ENCODE measurements at regions not wholly inside any gene's neighbourhood (a gene's known extent, or its start where the extent isn't known, plus 50 kb on each side); places are given as distances from the start of the nearest gene placed in this dataset.

DNA sequence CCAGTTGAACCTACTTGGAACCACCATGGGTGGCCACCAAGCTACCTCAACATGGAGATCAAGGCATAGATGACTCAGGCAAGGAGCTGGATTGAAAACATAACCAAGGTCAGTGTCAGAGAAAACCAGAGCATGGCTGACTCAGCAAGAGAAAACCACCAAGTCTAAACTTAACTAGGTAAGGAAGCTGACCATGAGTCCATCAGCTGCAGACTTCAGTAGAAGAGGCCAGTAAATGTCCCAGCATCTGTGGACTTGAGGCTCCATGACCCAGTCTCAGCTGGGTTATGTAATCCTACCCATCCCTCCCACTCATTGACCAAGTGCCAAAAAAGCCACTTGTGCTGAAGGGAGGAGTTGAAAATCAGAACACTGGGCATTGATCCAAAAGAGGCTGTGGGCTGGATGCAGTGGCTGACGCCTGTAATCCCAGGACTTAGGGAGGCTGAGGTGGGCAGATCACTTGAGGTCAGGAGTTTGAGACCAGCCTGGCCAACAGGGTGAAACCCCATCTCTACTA lies 93.7 kb upstream of the CBLN4 start:
- Histone ChIP-seq H4K20me1 (ENCODE audit: control insufficient read depth, extremely low read depth, insufficient read depth, low read length) (no peaks in the 10 kb centered on the region), H3K9ac (ENCODE audit: insufficient read depth, low read length) (no peak overlapping the region), H3K79me2 (ENCODE audit: control insufficient read depth, insufficient read depth, low read length) (no peaks in the 10 kb centered on the region), H3K27ac (ENCODE audit: insufficient read depth, low read length) (no peak overlapping the region), H3K4me3 (replicated peaks in 1 of 4; ENCODE audit: control extremely low read depth in 1 of 4, insufficient read depth in 1 of 4, low read depth in 3 of 4, low read length in 4 of 4) (no peak overlapping the region), H3K36me3 (ENCODE audit: control insufficient read depth, insufficient read depth, low read length) (no peaks in the 10 kb centered on the region), H3K9me3 (ENCODE audit: control insufficient read depth, insufficient read depth, low read depth, low read length) (no peaks in the 10 kb centered on the region), H3K4me2 (ENCODE audit: extremely low read depth, insufficient read depth, low read length) (no peak overlapping the region), H3K27me3 (ENCODE audit: control insufficient read depth, insufficient read depth, low read length) (no peaks in the 10 kb centered on the region), H2AFZ (ENCODE audit: low read length) (no peak overlapping the region), H3K4me1 (ENCODE audit: control insufficient read depth, extremely low read depth, insufficient read depth, low read length) (no peaks in the 10 kb centered on the region)
- TF ChIP-seq EZH2 (IDR thresholded peaks at IDR 0.05; ENCODE audit: low read length, missing control alignments) (no peak), CTCF (conservative IDR thresholded peaks at IDR 0.05 in 1 of 2, IDR thresholded peaks at IDR 0.05 in 1 of 2; ENCODE audit: low read depth in 1 of 2, low read length in 2 of 2) (no peak)
- DNase-seq (ENCODE audit: low read depth in 2 of 2) = no peak

GRCh38 chr20:56111961-56112730 lies 106.8 kb upstream of the CBLN4 start:
- no peaks in the 10 kb centered on the region for H3K27me3 ChIP-seq (ENCODE audit: control insufficient read depth, insufficient read depth, low read length)
- H3K9me3 ChIP-seq (ENCODE audit: control insufficient read depth, insufficient read depth, low read depth, low read length) = no peaks in the 10 kb centered on the region
- no peak overlapping the region for H3K27ac ChIP-seq (ENCODE audit: insufficient read depth, low read length)
- no peak for DNase-seq (ENCODE audit: low read depth in 2 of 2)
- H3K4me3 ChIP-seq (replicated peaks in 1 of 4; ENCODE audit: control extremely low read depth in 1 of 4, insufficient read depth in 1 of 4, low read depth in 3 of 4, low read length in 4 of 4) = no peak overlapping the region
- H3K79me2 ChIP-seq (ENCODE audit: control insufficient read depth, insufficient read depth, low read length) = no peaks in the 10 kb centered on the region
- no peak overlapping the region for H3K9ac ChIP-seq (ENCODE audit: insufficient read depth, low read length)
- H3K4me1 ChIP-seq (ENCODE audit: control insufficient read depth, extremely low read depth, insufficient read depth, low read length) = no peaks in the 10 kb centered on the region
- H3K4me2 ChIP-seq (ENCODE audit: extremely low read depth, insufficient read depth, low read length) = no peak overlapping the region
- H4K20me1 ChIP-seq (ENCODE audit: control insufficient read depth, extremely low read depth, insufficient read depth, low read length) = no peaks in the 10 kb centered on the region
- no peaks in the 10 kb centered on the region for H3K36me3 ChIP-seq (ENCODE audit: control insufficient read depth, insufficient read depth, low read length)
- no peak overlapping the region for H2AFZ ChIP-seq (ENCODE audit: low read length)
- TF ChIP-seq CTCF (conservative IDR thresholded peaks at IDR 0.05 in 1 of 2, IDR thresholded peaks at IDR 0.05 in 1 of 2; ENCODE audit: low read depth in 1 of 2, low read length in 2 of 2) (no peak), EZH2 (IDR thresholded peaks at IDR 0.05; ENCODE audit: low read length, missing control alignments) (no peak)

- H2AFZ ChIP-seq (ENCODE audit: low read length) = no peak overlapping the region
- H3K27me3 ChIP-seq (ENCODE audit: control insufficient read depth, insufficient read depth, low read length) = no peaks in the 10 kb centered on the region
- no peaks in the 10 kb centered on the region for H4K20me1 ChIP-seq (ENCODE audit: control insufficient read depth, extremely low read depth, insufficient read depth, low read length)
- no peak for TF ChIP-seq CTCF (conservative IDR thresholded peaks at IDR 0.05 in 1 of 2, IDR thresholded peaks at IDR 0.05 in 1 of 2; ENCODE audit: low read depth in 1 of 2, low read length in 2 of 2)
- TF ChIP-seq EZH2 (IDR thresholded peaks at IDR 0.05; ENCODE audit: low read length, missing control alignments) = no peak
- no peaks in the 10 kb centered on the region for H3K9me3 ChIP-seq (ENCODE audit: control insufficient read depth, insufficient read depth, low read depth, low read length)
- DNase-seq (ENCODE audit: low read depth in 2 of 2) = no peak
- H3K4me2 ChIP-seq (ENCODE audit: extremely low read depth, insufficient read depth, low read length) = no peak overlapping the region
- H3K36me3 ChIP-seq (ENCODE audit: control insufficient read depth, insufficient read depth, low read length) = no peaks in the 10 kb centered on the region
- no peaks in the 10 kb centered on the region for H3K79me2 ChIP-seq (ENCODE audit: control insufficient read depth, insufficient read depth, low read length)
- H3K27ac ChIP-seq (ENCODE audit: insufficient read depth, low read length) = no peak overlapping the region
- H3K9ac ChIP-seq (ENCODE audit: insufficient read depth, low read length) = no peak overlapping the region
- no peaks in the 10 kb centered on the region for H3K4me1 ChIP-seq (ENCODE audit: control insufficient read depth, extremely low read depth, insufficient read depth, low read length)
- H3K4me3 ChIP-seq (replicated peaks in 1 of 4; ENCODE audit: control extremely low read depth in 1 of 4, insufficient read depth in 1 of 4, low read depth in 3 of 4, low read length in 4 of 4) = no peak overlapping the region
Observed at GRCh38 chr20:56117350-56117749, 112.0 kb upstream of the CBLN4 start.
